ENCODE measurements at regions not wholly inside any gene's neighbourhood (a gene's known extent, or its start where the extent isn't known, plus 50 kb on each side); places are given as distances from the start of the nearest gene placed in this dataset.
"Not testable (repeated sequence)": the region's sequence is repeated elsewhere in the genome, so short reads cannot be mapped to it uniquely, and the experiment has no call there.

- TF ChIP-seq POLR2AphosphoS5, POLR2A (IDR thresholded peaks at IDR 0.05): not testable (repeated sequence)
Observed at GRCh38 chr10:46773897-46774236, 137.4 kb upstream of the PTPN20 start.
